ENCODE measurements at regions not wholly inside any gene's neighbourhood (a gene's known extent, or its start where the extent isn't known, plus 50 kb on each side); places are given as distances from the start of the nearest gene placed in this dataset.

DNA sequence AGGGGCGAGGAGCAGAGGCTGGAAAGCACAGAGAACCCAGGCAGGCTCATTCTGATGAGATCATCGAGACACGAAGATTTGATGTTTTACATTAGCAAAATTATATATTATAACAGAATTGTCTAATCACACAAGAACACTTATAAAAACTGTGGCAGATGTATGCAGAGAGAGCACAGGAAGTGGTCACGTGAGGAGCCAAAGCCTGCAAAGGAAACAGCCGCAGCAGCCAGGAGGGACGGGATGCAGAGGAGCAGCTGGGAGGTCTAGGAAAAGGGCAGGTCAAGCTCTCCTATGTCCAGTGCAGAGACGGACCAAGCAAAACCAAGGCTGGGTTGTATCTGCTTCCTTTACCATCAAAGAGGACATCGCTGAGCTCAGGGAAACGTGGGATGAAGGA, 355.1 kb upstream of the MYT1L start:
- TF ChIP-seq, protein P1, sequence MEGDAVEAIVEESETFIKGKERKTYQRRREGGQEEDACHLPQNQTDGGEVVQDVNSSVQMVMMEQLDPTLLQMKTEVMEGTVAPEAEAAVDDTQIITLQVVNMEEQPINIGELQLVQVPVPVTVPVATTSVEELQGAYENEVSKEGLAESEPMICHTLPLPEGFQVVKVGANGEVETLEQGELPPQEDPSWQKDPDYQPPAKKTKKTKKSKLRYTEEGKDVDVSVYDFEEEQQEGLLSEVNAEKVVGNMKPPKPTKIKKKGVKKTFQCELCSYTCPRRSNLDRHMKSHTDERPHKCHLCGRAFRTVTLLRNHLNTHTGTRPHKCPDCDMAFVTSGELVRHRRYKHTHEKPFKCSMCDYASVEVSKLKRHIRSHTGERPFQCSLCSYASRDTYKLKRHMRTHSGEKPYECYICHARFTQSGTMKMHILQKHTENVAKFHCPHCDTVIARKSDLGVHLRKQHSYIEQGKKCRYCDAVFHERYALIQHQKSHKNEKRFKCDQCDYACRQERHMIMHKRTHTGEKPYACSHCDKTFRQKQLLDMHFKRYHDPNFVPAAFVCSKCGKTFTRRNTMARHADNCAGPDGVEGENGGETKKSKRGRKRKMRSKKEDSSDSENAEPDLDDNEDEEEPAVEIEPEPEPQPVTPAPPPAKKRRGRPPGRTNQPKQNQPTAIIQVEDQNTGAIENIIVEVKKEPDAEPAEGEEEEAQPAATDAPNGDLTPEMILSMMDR (IDR thresholded peaks at IDR 0.05; ENCODE audit: low read length), result no peak
- TF ChIP-seq EZH2 (IDR thresholded peaks at IDR 0.05; ENCODE audit: borderline replicate concordance, low read length), result no peak
